KOPT-K1 (cell line): ENCODE measurements at regions not wholly inside any gene's neighbourhood (a gene's known extent, or its start where the extent isn't known, plus 50 kb on each side); places are given as distances from the start of the nearest gene placed in this dataset.
"Not testable (repeated sequence)": the region's sequence is repeated elsewhere in the genome, so short reads cannot be mapped to it uniquely, and the experiment has no call there.

Experiments
- H3K27ac ChIP-seq: fragments of 200-600 bp; sonication (generic); 2 replicates; pipeline ENCODE4 v1.5.1; 2016; ENCODE audit warnings: antibody characterized with exemption, mild to moderate bottlenecking, low read depth, low read length; ENCODE audit not compliant: poor library complexity, severe bottlenecking
- H3K36me3 ChIP-seq: fragments of 200-600 bp; sonication (generic); 2 replicates; pipeline ENCODE4 v1.5.1; 2017; ENCODE audit warnings: antibody characterized with exemption, mild to moderate bottlenecking, low read length, moderate library complexity; ENCODE audit not compliant: insufficient read depth
- H3K9me3 ChIP-seq: fragments of 200-600 bp; sonication (generic); 2 replicates; pipeline ENCODE4 v1.5.1; 2017; ENCODE audit warnings: antibody characterized with exemption, low read length, mild to moderate bottlenecking; ENCODE audit not compliant: insufficient read depth, poor library complexity, severe bottlenecking

- H3K9me3 ChIP-seq, result no peaks in the 10 kb centered on the region
- no peaks in the 10 kb centered on the region for H3K36me3 ChIP-seq
- H3K27ac ChIP-seq, result no peak overlapping the region
Observed at GRCh38 chr7:65453341-65454030, 79.8 kb downstream of the ZNF92 start.

- no peaks in the 10 kb centered on the region for H3K9me3 ChIP-seq
- no peaks in the 10 kb centered on the region for H3K36me3 ChIP-seq
- H3K27ac ChIP-seq, result no peak overlapping the region
Observed at GRCh38 chr7:65454469-65454868, 80.8 kb downstream of the ZNF92 start.

- H3K36me3 ChIP-seq, H3K9me3 ChIP-seq, H3K27ac ChIP-seq: not testable (repeated sequence)
Observed at GRCh38 chr7:65455050-65455449, 81.4 kb downstream of the ZNF92 start.

- no peaks in the 10 kb centered on the region for H3K36me3 ChIP-seq
- no peak overlapping the region for H3K27ac ChIP-seq
- no peaks in the 10 kb centered on the region for H3K9me3 ChIP-seq
Observed at GRCh38 chr7:65457705-65458104, 84.0 kb downstream of the ZNF92 start.

GRCh38 chr7:65459438-65459837 is 85.8 kb downstream of the ZNF92 start:
- Histone ChIP-seq H3K9me3 (no peaks in the 10 kb centered on the region), H3K36me3 (no peaks in the 10 kb centered on the region), H3K27ac (no peak overlapping the region)

- no peaks in the 10 kb centered on the region for H3K36me3 ChIP-seq
- no peak overlapping the region for H3K27ac ChIP-seq
- H3K9me3 ChIP-seq, result no peaks in the 10 kb centered on the region
Observed at GRCh38 chr7:65462148-65462716, 88.6 kb downstream of the ZNF92 start.

GRCh38 chr7:65463184-65463583 is 89.5 kb downstream of the ZNF92 start:
- Histone ChIP-seq H3K9me3 (no peaks in the 10 kb centered on the region), H3K27ac (no peak overlapping the region)

GRCh38 chr7:65469919-65470558 is 96.4 kb downstream of the ZNF92 start:
- not testable (repeated sequence) for H3K36me3 ChIP-seq, H3K9me3 ChIP-seq, H3K27ac ChIP-seq

More at GRCh38 chr7:65463184-65463583, 89.5 kb downstream of the ZNF92 start:
- no peaks in the 10 kb centered on the region for H3K36me3 ChIP-seq

GRCh38 chr7:65471587-65471986 is 97.9 kb downstream of the ZNF92 start:
- Histone ChIP-seq H3K36me3 (no peaks in the 10 kb centered on the region), H3K9me3 (peaks cover 3% of the 10 kb centered on the region), H3K27ac (no peak overlapping the region)

- Histone ChIP-seq H3K36me3 (no peaks in the 10 kb centered on the region), H3K9me3 (peaks cover 22% of the 10 kb centered on the region), H3K27ac (no peak overlapping the region)
Observed at GRCh38 chr7:65475040-65475726, 101.5 kb downstream of the ZNF92 start.

GRCh38 chr7:65475734-65476319 is 102.2 kb downstream of the ZNF92 start:
- H3K36me3 ChIP-seq, result no peaks in the 10 kb centered on the region
- peaks cover 22% of the 10 kb centered on the region for H3K9me3 ChIP-seq
- no peak overlapping the region for H3K27ac ChIP-seq

GRCh38 chr7:65477326-65477725 is 103.7 kb downstream of the ZNF92 start:
- no peak overlapping the region for H3K27ac ChIP-seq
- H3K9me3 ChIP-seq, result peaks cover 22% of the 10 kb centered on the region
- H3K36me3 ChIP-seq, result no peaks in the 10 kb centered on the region

GRCh38 chr7:65489260-65489767 is 115.7 kb downstream of the ZNF92 start:
- H3K27ac ChIP-seq, result no peak overlapping the region
- H3K36me3 ChIP-seq, result no peaks in the 10 kb centered on the region

GRCh38 chr7:65496697-65497096 is 123.0 kb downstream of the ZNF92 start:
- not testable (repeated sequence) for H3K9me3 ChIP-seq, H3K36me3 ChIP-seq, H3K27ac ChIP-seq

More at GRCh38 chr7:65489260-65489767, 115.7 kb downstream of the ZNF92 start:
- peaks cover 22% of the 10 kb centered on the region for H3K9me3 ChIP-seq
